HEK293T (cell line): ENCODE measurements at regions not wholly inside any gene's neighbourhood (a gene's known extent, or its start where the extent isn't known, plus 50 kb on each side); places are given as distances from the start of the nearest gene placed in this dataset.

ENCODE experiments used
- CTCF ChIA-PET: fragments of 350-600 bp; formaldehyde crosslinking; extraction: SDS; loops from one replicate; lab custom pipeline; 2021; ENCODE audit warnings: antibody characterized with exemption, inconsistent platforms; lab: Yijun Ruan, JAX
- POLR2A ChIA-PET: fragments of 350-600 bp; formaldehyde crosslinking; extraction: SDS; loops from one replicate; lab custom pipeline; 2020; ENCODE audit warnings: antibody characterized with exemption, inconsistent platforms; lab: Yijun Ruan, JAX
- DNase-seq: peaks from one replicate; pipeline ENCODE4 v3.0.0; 2012; ENCODE audit warnings: mixed read lengths; ENCODE audit errors: extremely low spot score
- ARNT ChIP-seq: fragments of 450-650 bp; IDR thresholded peaks from 2 replicates; pipeline ENCODE4 v1.6.1; 2017; ENCODE audit warnings: mild to moderate bottlenecking
- BHLHE40 ChIP-seq: fragments of 450-650 bp; IDR thresholded peaks from 2 replicates; pipeline ENCODE4 v1.6.1; 2016; ENCODE audit warnings: mild to moderate bottlenecking, moderate library complexity, borderline replicate concordance
- CTBP1 ChIP-seq: fragments of 450-650 bp; IDR thresholded peaks from 2 replicates; pipeline ENCODE4 v1.6.1; 2016; ENCODE audit warnings: borderline replicate concordance
- ELF4 ChIP-seq: fragments of 450-650 bp; IDR thresholded peaks from 2 replicates; pipeline ENCODE4 v1.6.1; 2017; ENCODE audit warnings: antibody characterized with exemption
- FOXA1 ChIP-seq: fragments of 450-650 bp; IDR thresholded peaks from 2 replicates; pipeline ENCODE4 v1.6.1; 2016; ENCODE audit warnings: mild to moderate bottlenecking
- FOXK2 ChIP-seq: fragments of 450-650 bp; IDR thresholded peaks from 2 replicates; pipeline ENCODE4 v1.6.1; 2016; ENCODE audit warnings: mild to moderate bottlenecking
- FOXM1 ChIP-seq: fragments of 450-650 bp; IDR thresholded peaks from 2 replicates; pipeline ENCODE4 v1.6.1; 2017; ENCODE audit warnings: mild to moderate bottlenecking, borderline replicate concordance
- HDGF ChIP-seq: fragments of 450-650 bp; IDR thresholded peaks from 2 replicates; pipeline ENCODE4 v1.6.1; 2017; ENCODE audit warnings: antibody characterized with exemption, borderline replicate concordance
- L3MBTL2 ChIP-seq: fragments of 450-650 bp; conservative IDR thresholded peaks from 2 replicates; pipeline ENCODE4 v1.6.1; 2016; ENCODE audit warnings: mild to moderate bottlenecking
- LEF1 ChIP-seq: fragments of 450-650 bp; IDR thresholded peaks from 2 replicates; pipeline ENCODE4 v1.6.1; 2017; ENCODE audit warnings: mild to moderate bottlenecking, borderline replicate concordance
- NFRKB ChIP-seq: fragments of 450-650 bp; IDR thresholded peaks from 2 replicates; pipeline ENCODE4 v1.6.1; 2016; ENCODE audit warnings: mild to moderate bottlenecking, moderate library complexity
- SP1 ChIP-seq: fragments of 450-650 bp; IDR thresholded peaks from 2 replicates; pipeline ENCODE4 v1.6.1; 2017
- SUZ12 ChIP-seq: fragments of 450-650 bp; IDR thresholded peaks from 2 replicates; pipeline ENCODE4 v1.6.1; 2016; ENCODE audit warnings: mild to moderate bottlenecking
- TARDBP ChIP-seq: fragments of 450-650 bp; IDR thresholded peaks from 2 replicates; pipeline ENCODE4 v1.6.1; 2016
- ZNF384 ChIP-seq: fragments of 450-650 bp; IDR thresholded peaks from 2 replicates; pipeline ENCODE4 v1.6.1; 2016
- TF ChIP-seq, protein P1 (sequence below): fragments of 450-650 bp; IDR thresholded peaks from 2 replicates; pipeline ENCODE4 v1.6.1; 2016

DNA sequence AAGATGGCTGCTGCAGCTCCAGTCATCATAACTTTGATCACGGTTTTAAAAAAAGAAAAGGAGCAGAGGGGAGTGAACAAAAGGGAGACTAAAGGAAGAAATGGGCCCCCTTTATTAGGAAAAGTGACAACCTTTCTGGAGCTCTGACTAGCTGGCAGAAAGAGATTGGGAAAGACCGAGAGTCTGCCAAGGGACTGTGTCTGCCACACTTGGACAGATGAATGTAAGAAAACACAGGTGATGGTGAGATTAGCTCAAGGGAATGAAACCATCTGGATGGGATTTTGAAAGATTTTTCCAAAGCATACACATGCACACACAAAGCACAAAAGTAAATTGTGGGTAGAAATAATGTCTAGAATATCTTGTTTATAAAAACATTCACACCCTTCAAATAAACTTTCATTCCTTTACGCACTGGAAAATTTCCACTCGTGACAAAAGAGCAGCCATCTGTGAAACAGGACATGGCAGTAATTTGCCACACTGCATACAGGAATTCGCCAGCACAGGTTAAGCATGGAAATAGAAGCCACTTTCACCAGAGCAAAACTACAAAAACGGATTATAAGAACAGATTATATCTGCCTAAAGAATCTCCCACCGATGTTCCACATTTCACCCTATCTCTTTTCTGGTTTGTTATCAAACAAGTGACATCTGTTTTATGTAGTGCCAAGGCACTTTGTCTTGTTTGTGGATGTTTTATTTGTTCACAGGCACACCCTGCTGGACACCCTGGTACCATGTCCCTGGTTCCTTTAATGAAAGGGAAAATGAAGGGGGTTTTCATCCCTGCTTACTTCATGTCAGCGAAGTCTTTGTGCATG lies 819.5 kb downstream of the DIAPH3 start:
- CTCF ChIA-PET, result no interaction called here
- no peak for DNase-seq
- TF ChIP-seq LEF1 (no peak), SP1 (no peak), NFRKB (no peak), L3MBTL2 (no peak)
- POLR2A ChIA-PET, result no interaction called here

DNA sequence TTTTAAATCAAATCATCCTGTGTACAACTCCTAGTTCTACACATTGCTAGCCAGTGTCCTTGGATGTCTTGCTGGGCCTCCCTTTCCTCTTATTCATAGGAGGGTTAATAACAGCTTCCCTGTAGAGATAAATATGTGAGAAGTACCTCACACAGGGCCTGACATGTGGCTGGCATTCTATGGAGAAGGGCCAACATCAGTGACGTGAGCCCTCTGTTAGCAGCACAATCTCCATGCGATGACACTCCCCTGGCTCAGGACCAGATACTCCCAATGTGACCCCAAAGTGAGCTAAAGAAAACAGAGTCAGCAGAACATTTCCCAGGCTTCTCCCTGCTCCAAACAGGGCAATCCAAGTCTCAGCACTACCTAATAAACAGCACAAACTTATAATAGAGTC lies 818.4 kb downstream of the DIAPH3 start:
- TF ChIP-seq FOXA1, result no peak
- TF ChIP-seq SUZ12, result no peak
- no peak for TF ChIP-seq ARNT
- TF ChIP-seq FOXK2, result no peak
- no peak for TF ChIP-seq FOXM1
- no peak for TF ChIP-seq ELF4
- no peak for TF ChIP-seq TARDBP
- no peak for TF ChIP-seq HDGF
- no peak for TF ChIP-seq SP1
- TF ChIP-seq L3MBTL2, result no peak
- no peak for TF ChIP-seq NFRKB
- no peak for TF ChIP-seq BHLHE40
- TF ChIP-seq, protein P1, sequence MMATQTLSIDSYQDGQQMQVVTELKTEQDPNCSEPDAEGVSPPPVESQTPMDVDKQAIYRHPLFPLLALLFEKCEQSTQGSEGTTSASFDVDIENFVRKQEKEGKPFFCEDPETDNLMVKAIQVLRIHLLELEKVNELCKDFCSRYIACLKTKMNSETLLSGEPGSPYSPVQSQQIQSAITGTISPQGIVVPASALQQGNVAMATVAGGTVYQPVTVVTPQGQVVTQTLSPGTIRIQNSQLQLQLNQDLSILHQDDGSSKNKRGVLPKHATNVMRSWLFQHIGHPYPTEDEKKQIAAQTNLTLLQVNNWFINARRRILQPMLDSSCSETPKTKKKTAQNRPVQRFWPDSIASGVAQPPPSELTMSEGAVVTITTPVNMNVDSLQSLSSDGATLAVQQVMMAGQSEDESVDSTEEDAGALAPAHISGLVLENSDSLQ, result no peak
- TF ChIP-seq ZNF384, result no peak
- no peak for TF ChIP-seq CTBP1
- TF ChIP-seq LEF1, result no peak
- POLR2A ChIA-PET, result no interaction called here
- CTCF ChIA-PET, result no interaction called here
- DNase-seq, result no peak

DNA sequence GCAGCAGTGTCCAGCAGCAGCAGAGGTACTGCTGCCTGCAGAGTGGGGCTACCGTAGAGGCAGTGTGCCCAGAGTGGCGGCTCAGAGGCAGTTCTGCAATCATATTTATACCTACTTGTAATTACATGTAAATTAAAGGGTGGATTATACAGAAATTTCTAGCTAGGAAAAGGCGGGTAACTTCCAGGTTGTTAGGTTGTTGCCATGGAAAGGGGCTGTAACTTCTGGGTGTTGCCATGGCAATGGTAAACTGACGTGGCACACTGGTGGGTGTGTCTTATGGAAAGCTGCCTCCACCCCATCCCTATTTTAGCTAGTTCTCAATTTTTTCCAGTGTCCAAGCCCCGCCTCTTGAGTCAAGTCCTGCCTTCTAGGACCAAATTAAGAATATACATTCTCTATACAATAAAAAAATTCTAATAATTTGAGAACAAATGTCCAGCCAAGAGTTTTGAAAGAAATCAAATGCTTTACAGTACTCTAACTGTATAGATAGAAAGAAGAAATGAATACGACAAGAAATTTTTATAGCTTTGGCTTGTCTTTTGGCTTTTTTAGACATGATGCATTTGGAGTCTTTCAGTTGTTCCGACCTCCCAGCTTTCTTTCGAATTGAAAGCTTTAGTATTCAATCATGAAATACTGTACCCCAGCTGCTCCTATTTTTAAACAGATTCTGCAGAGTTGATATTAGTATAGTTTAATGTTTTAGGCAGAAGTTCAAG lies 816.6 kb downstream of the DIAPH3 start:
- POLR2A ChIA-PET, result no interaction called here
- TF ChIP-seq LEF1, result no peak
- no peak for TF ChIP-seq TARDBP
- no peak for TF ChIP-seq ELF4
- no peak for TF ChIP-seq NFRKB
- TF ChIP-seq ZNF384, result no peak
- CTCF ChIA-PET, result no interaction called here
- DNase-seq, result no peak

DNA sequence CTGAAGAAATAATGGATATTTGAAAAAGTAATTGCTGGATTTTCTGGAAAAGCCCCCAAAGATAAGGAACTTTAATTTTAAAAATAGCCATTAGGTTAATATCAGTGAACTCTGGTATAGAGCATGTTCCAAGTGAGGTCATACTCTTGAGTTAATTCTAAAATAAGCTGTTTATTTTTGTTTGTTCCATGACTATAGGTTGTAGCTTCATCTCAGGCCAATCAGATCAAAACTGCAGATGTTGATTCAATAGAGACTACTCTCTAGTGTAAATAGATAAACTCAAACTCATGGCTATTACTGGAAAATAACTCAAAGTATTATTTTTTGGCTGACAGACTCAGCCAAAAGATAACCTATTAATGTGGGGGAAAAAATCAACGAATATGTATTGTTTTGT lies 815.1 kb downstream of the DIAPH3 start:
- ChIA-PET CTCF (no interaction called here), POLR2A (no interaction called here)
- DNase-seq, result no peak
- TF ChIP-seq LEF1, result no peak
- TF ChIP-seq HDGF, result no peak
- no peak for TF ChIP-seq TARDBP
- TF ChIP-seq ZNF384, result no peak
- TF ChIP-seq SP1, result no peak
- TF ChIP-seq ELF4, result no peak
- TF ChIP-seq, protein P1, result no peak
- TF ChIP-seq L3MBTL2, result no peak
- TF ChIP-seq ARNT, result no peak
- TF ChIP-seq FOXK2, result no peak
- no peak for TF ChIP-seq BHLHE40
- TF ChIP-seq NFRKB, result no peak
- no peak for TF ChIP-seq FOXM1
- no peak for TF ChIP-seq CTBP1
- TF ChIP-seq SUZ12, result no peak
- TF ChIP-seq FOXA1, result no peak

DNA sequence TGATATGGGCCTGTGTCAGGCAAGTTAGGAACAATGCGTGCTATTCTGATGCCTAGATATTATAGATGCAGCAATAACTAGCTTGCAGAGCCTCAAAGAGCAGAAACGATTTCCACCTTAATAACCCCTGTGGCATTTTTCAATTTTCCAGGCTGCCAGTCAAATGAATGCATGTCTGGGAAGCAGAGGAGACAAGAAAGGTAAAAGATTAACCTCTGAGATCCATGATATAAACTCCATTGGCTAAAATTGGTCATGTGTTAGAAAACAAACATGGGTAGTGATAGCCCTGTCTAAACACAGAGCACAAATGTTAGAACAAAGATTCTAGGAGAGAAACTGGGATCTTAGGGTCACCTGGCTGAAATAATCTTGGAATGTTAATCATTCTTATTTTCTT lies 811.1 kb downstream of the DIAPH3 start:
- no peak for DNase-seq
- TF ChIP-seq ZNF384 (no peak), TARDBP (no peak), SP1 (no peak), CTBP1 (no peak), FOXA1 (no peak), ELF4 (no peak), SUZ12 (no peak), ARNT (no peak), BHLHE40 (no peak), LEF1 (no peak), HDGF (no peak), L3MBTL2 (no peak), NFRKB (no peak), FOXM1 (no peak)
- TF ChIP-seq, protein P1, result no peak
- ChIA-PET POLR2A (no interaction called here), CTCF (no interaction called here)
